ENCODE measurements at regions not wholly inside any gene's neighbourhood (a gene's known extent, or its start where the extent isn't known, plus 50 kb on each side); places are given as distances from the start of the nearest gene placed in this dataset.

- H3K4me1 ChIP-seq (ENCODE audit: insufficient read depth, poor library complexity, severe bottlenecking), result no peaks in the 10 kb centered on the region
- peaks cover 9% of the 10 kb centered on the region for H3K27me3 ChIP-seq (ENCODE audit: insufficient read depth, poor library complexity, severe bottlenecking)
- no peak for TF ChIP-seq CTCF (IDR thresholded peaks at IDR 0.05; ENCODE audit: poor library complexity, severe bottlenecking)
- no peaks in the 10 kb centered on the region for H3K36me3 ChIP-seq (ENCODE audit: low read depth)
- no peak overlapping the region for H3K27ac ChIP-seq (ENCODE audit: poor library complexity, severe bottlenecking)
- peaks cover 3% of the 10 kb centered on the region for H3K9me3 ChIP-seq (ENCODE audit: severe bottlenecking)
- H3K4me3 ChIP-seq (ENCODE audit: severe bottlenecking), result no peak overlapping the region
- ATAC-seq (ENCODE audit: low read depth), result no peak
- no peak for DNase-seq (ENCODE audit: low spot score)
These were observed 1292.7 kb downstream of the MAT2B start for GRCh38 chr5:164798110-164798509.

GRCh38 chr5:164799391-164799790, 1294.0 kb downstream of the MAT2B start:
- H3K9me3 ChIP-seq (ENCODE audit: severe bottlenecking), result peaks cover 3% of the 10 kb centered on the region
- no peak for TF ChIP-seq CTCF (IDR thresholded peaks at IDR 0.05; ENCODE audit: poor library complexity, severe bottlenecking)
- no peaks in the 10 kb centered on the region for H3K36me3 ChIP-seq (ENCODE audit: low read depth)
- ATAC-seq (ENCODE audit: low read depth) (no peak), DNase-seq (ENCODE audit: low spot score) (no peak)
- peaks cover 9% of the 10 kb centered on the region for H3K27me3 ChIP-seq (ENCODE audit: insufficient read depth, poor library complexity, severe bottlenecking)
- no peak overlapping the region for H3K27ac ChIP-seq (ENCODE audit: poor library complexity, severe bottlenecking)
- no peaks in the 10 kb centered on the region for H3K4me1 ChIP-seq (ENCODE audit: insufficient read depth, poor library complexity, severe bottlenecking)
- no peak overlapping the region for H3K4me3 ChIP-seq (ENCODE audit: severe bottlenecking)

GRCh38 chr5:164801910-164802309, 1296.5 kb downstream of the MAT2B start:
- no peak for TF ChIP-seq CTCF (IDR thresholded peaks at IDR 0.05; ENCODE audit: poor library complexity, severe bottlenecking)
- no peaks in the 10 kb centered on the region for H3K36me3 ChIP-seq (ENCODE audit: low read depth)
- no peak overlapping the region for H3K4me3 ChIP-seq (ENCODE audit: severe bottlenecking)
- H3K9me3 ChIP-seq (ENCODE audit: severe bottlenecking), result peaks cover 3% of the 10 kb centered on the region
- no peak for DNase-seq (ENCODE audit: low spot score)
- no peak for ATAC-seq (ENCODE audit: low read depth)
- H3K4me1 ChIP-seq (ENCODE audit: insufficient read depth, poor library complexity, severe bottlenecking), result no peaks in the 10 kb centered on the region
- peaks cover 14% of the 10 kb centered on the region for H3K27me3 ChIP-seq (ENCODE audit: insufficient read depth, poor library complexity, severe bottlenecking)
- H3K27ac ChIP-seq (ENCODE audit: poor library complexity, severe bottlenecking), result no peak overlapping the region

- DNase-seq (ENCODE audit: low spot score), result no peak
- H3K4me1 ChIP-seq (ENCODE audit: insufficient read depth, poor library complexity, severe bottlenecking), result no peaks in the 10 kb centered on the region
- peaks cover 3% of the 10 kb centered on the region for H3K9me3 ChIP-seq (ENCODE audit: severe bottlenecking)
- H3K27me3 ChIP-seq (ENCODE audit: insufficient read depth, poor library complexity, severe bottlenecking), result peaks cover 21% of the 10 kb centered on the region
- TF ChIP-seq CTCF (IDR thresholded peaks at IDR 0.05; ENCODE audit: poor library complexity, severe bottlenecking), result no peak
- ATAC-seq (ENCODE audit: low read depth), result no peak
- H3K4me3 ChIP-seq (ENCODE audit: severe bottlenecking), result no peak overlapping the region
- H3K36me3 ChIP-seq (ENCODE audit: low read depth), result 0 out of 2 replicates have a peak, but pooled peaks cover 5% of the 10 kb centered on the region
- no peak overlapping the region for H3K27ac ChIP-seq (ENCODE audit: poor library complexity, severe bottlenecking)
These were observed 1304.4 kb downstream of the MAT2B start for GRCh38 chr5:164809821-164810220.

GRCh38 chr5:164818445-164818844, 1313.0 kb downstream of the MAT2B start:
- Histone ChIP-seq H3K27ac (ENCODE audit: poor library complexity, severe bottlenecking) (no peak overlapping the region), H3K27me3 (ENCODE audit: insufficient read depth, poor library complexity, severe bottlenecking) (no peaks in the 10 kb centered on the region), H3K4me1 (ENCODE audit: insufficient read depth, poor library complexity, severe bottlenecking) (no peaks in the 10 kb centered on the region), H3K4me3 (ENCODE audit: severe bottlenecking) (no peak overlapping the region), H3K9me3 (ENCODE audit: severe bottlenecking) (peaks cover 2% of the 10 kb centered on the region), H3K36me3 (ENCODE audit: low read depth) (no peaks in the 10 kb centered on the region)
- TF ChIP-seq CTCF (IDR thresholded peaks at IDR 0.05; ENCODE audit: poor library complexity, severe bottlenecking), result no peak
- ATAC-seq (ENCODE audit: low read depth) (no peak), DNase-seq (ENCODE audit: low spot score) (no peak)
